Activated CD4-positive, alpha-beta T cell treated with anti-CD3 and anti-CD28 coated beads, Interleukin-10, Interleukin-2, amounts not matched to agents 100 ng/mL and 50 ng/mL, durations not matched to agents 16 hours and 8 hours (primary cell): ENCODE measurements at regions not wholly inside any gene's neighbourhood (a gene's known extent, or its start where the extent isn't known, plus 50 kb on each side); places are given as distances from the start of the nearest gene placed in this dataset.
"Not testable (repeated sequence)": the region's sequence is repeated elsewhere in the genome, so short reads cannot be mapped to it uniquely, and the experiment has no call there.

ENCODE experiments used
- DNase-seq: peaks from one replicate; pipeline ENCODE4 v3.0.0-alpha.2; 2020

DNA sequence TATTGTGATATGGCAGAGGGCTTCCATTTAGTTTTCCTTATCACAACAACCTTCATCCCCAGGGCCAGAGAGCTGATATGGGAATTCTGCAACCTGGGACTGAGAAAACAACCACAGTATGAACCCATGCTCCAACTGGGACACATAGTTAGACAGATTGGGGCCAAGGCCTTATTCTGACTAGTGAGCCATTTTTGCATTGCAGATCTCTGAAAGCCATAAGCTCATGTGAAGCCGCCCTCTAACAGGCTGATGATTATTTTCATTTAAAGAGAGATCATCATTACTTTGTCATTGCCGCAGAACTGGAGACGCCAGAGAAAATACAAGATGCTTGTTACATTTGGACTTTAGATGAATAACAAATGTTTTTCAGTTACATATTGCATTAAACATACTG, 791.7 kb upstream of the POM121L12 start:
- DNase-seq = no peak

DNA sequence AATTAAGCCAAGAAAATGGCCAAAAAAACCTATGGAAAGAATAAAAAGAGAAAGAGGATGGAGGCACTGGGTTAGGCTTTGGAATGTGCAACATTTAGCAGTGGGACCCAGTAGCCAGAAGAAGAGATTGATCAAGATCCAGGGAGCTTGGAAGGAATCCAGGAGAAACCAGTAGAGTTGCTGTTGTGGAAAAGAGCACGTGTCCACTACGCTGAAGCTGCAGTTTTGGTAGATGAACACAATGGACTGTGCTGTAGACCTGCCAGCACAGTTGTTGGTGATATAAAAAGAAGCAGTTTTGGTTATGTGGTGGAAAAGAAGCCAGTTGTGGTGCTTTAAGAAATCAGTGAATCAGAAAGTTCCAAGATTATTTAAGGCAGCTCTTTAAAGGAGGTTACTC, 802.2 kb upstream of the POM121L12 start:
- DNase-seq = no peak

DNA sequence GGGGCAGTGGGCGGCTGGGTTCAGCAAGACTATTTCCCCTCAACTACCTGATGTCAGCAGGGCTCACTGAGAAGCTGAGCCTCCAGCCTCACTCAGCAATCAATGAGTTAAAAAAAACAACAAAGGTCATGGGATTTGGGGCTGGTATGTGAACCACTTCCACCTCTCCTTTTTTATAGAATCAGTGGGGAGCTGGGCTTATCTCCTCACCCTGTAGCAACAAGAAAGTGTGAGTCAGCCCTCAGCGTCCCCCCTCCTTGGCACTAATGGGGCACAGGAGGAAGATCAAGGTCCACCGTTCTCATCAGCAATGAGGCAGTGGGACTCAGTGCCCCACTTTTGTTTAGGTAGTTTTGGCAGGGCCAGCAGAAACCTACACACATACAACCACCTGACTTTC, 823.5 kb upstream of the POM121L12 start:
- no peak for DNase-seq

DNA sequence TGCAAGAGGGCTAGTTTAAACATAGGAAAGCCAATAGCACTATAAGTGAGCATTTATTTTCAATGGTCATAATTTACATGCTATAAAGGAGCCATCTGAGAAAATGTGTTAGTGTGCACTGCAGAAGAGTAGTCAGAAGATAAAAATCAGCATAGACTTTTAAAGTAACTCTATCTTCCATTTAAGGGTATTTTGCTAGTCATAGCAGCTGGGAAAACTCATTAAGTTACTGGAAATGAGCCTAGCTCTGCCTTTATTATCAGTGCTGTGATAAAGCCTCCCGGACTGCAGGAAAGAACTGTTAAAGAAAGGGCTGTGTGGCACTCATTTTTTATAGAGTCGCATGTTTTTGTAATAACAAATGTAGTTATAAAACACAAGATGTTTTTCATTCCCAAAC, 825.8 kb upstream of the POM121L12 start:
- DNase-seq = no peak

DNA sequence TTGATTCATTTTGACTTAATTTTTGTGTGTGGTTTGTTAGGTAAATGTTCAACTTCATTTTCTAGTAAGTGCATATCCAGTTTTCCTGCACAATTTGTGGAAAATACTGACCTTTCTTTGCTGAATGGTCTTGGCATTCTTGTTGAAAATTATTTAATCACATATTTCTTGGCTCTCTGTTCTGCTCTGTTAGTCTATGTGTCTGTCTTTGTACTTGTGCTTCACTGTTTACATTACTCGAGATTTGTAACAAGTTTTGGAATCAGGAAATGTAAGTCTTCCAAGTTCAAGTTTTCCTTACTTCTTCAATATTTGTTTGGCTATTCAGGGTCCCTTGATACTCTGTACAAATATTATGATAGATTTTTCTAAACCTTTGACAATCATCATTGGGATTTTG, 838.2 kb upstream of the POM121L12 start:
- DNase-seq = no peak

DNA sequence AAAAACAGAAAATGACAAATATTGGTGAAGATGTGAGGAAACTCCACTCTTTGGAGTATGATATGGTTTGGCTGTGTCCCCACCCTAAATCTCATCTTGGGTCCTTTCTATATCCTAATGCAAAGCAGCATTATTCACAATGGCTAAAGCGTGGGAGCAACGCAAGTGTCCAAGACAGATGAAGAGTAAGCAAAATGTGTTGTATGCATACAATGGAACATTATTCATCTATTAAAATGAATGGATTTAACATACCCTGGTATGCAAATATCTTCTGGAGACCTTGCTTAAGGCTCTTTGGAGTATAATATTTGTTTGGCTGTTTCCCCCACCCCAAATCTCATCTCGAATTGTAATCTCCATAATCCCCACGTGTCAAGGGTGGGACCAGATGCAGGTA, 839.8 kb upstream of the POM121L12 start:
- DNase-seq = no peak

DNA sequence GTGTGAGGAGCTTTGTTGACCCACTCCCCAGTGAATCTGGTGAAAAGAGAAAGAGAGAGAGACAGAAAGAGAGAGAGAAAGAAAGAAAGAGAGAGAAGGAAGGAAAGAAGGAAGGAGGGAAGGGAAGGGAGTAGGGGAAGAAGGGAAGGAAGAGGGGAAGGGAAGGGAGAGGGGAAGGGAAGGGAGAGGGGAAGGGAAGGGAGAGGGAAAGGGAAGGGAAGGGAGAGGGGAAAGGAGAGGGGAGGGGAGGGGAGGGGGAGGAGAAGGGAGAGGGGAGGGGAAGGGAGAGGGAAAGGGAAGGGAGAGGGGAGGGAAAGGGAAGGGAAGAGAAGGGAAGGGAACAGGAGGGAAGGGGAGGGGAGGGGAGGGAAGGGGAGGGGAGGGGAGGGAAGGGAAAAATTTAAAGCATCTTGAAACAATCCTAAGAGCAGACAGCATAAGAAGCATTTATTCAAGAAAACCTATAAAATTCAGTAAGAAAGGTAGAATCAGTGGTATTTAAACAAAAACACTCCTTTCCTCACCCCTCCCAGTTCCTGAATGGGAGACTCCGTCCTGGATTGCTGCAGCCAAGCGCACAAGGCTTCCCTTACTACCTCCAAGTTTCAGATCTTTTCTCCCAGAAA, 846.2 kb upstream of the POM121L12 start:
- DNase-seq = no peak

DNA sequence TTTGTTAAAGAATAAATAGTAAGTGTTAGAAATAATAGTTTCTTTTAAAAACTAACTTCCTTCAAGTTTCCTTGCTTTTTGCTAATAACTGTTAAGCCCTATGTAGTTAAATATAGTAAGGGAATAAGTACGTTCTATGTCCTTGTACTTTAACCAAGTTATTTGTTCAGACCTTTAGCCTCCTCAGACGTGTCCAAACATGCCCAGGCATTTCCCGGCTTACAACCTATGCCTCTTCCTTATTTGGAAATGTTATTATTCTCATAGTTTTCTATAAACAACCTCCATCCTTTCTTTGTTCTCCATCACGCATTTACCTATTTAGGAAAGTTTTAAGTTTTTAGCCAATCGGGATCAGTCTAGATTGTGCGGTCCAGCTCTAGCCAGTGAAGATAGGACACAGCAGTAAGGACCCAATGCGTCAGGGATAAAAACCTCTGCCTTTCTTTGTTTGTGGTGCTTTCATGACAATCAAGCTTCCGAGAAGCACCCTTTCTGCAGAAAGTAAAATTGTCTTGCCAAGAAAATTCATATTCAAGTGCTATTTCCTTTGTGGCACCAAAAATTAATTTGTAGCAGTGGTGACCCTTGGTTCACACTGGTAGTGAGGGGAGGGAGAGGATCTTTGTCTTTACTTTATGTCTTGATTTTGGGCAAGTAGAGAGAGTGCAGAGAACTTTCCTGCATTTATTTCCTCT, 851.3 kb upstream of the POM121L12 start:
- DNase-seq = no peak

DNA sequence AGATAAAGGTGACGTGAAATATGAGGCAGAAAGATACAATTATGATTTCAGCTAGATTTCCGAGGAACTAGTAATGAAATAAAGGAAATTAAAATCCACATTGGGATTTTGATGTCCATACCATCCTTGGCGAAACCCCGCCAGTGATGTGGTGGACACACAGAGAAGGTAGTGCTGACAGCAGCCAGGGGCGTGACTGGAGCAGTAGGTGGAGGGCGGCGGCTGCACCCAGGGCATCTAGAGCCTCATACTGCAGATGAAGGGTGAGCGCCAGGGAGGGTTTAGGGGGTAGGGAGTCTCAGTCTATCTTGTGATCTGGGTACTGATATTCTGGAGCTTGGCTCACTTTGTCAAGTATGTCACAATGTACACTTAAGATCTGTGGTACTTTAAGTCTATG, 855.5 kb upstream of the POM121L12 start:
- DNase-seq = no peak

DNA sequence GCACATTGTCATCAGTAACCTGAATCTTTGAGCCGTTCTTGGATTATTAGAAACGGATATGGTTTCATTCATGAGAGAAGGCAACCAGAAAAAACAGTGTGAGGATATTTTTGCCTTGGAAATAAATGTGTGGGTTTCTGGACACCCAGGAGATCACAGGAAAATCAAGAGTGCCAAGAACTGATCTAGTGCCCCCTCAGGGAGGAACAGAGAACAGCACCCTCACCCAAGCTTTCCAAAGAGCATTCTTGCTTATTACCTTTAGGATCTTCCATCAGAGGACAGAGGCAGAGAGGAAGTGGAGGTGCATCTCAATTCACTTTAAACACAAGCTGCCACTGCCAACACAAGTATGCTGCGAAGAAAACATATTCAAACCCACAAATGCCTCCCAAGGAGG, 851.5 kb upstream of the COBL start:
- DNase-seq = no peak

DNA sequence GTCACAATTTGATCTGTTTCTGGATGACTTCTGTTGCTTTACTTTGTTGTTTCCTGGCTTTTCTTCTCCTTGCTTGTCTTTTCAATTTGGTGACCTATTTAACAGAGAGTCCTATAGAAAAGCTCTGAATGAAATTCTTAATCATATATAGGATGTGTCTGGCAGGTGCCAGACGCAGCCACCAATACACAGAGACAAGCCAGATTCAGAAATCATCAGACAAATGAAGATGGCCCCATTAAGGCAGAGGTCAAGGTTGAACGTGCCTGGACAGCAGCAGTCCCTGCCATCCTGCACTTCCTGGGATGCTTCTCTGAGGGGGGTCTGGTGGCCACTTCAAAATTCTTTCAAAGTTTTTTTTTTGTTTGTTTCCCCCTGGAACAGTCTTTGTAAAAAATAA, 846.7 kb upstream of the COBL start:
- no peak for DNase-seq

DNA sequence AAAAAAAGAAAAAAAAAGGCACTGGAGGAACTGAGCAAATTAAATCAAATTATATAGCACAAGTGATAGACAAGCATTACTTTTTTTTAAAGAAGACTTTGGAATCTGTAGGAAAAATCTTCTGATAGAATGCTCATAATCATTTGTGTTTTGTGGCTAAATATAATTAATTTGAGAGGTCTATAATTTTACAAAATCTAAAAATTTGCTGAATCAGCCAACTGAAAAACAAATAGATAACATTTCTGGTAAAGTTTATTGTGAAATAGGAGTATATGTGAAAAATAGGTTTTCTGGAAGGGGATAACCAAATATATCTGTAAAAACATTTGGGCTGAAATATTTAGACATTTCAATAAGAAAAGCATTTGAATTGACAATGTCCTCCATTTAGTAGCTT, 844.9 kb upstream of the COBL start:
- DNase-seq = no peak

DNA sequence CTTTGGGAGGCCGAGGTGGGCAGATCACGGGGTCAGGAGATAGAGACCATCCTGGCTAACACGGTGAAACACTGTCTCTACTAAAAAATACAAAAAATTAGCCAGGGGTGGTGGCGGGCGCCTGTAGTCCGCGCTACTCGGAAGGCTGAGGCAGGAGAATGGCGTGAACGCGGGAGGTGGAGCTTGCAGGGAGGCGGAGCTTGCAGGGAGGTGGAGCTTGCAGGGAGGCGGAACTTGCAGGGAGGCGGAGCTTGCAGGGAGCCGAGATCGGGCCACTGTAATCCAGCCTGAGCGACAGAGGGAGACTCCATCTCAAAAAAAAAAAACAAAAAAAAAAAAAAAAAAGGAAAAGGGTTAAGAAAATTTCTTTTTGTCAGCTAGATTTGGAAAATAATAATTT, 842.8 kb upstream of the COBL start:
- not testable (repeated sequence) for DNase-seq

DNA sequence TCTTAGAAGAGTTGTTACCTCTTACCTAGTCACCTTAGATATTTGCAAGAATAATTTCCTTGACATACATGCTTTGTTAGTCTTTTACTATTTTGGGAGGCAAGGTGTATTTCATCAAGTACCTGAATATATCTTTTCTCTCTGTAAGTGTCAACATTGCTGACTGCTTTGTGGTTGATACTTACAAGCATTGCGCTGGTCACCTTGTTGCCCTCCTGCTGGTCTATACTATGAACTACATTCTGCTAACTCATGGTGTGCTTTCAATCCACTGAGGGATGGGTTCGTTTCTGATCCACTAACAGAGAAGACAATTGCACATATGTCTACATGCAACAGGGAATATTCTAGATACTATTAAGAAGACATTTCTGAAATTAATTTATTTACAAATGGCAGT, 837.8 kb upstream of the COBL start:
- DNase-seq = no peak

DNA sequence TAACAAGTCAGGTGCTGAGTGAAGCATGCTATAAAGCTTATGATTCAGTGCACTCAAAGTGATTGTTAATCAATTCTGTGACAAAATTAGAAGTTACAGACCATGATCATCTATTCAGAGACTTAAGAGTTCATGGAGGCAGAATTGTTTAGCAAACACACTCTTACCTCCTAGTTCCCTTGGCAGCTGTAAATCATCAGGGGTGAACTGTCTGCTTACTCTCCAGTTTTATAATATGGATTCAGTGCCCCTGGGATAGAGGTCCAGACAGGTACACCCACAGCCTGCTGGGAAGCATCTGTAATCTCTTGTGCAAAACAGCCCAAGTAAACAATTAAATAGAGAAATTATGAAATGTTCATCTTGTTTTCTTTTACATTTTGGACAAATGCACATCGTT, 835.0 kb upstream of the COBL start:
- DNase-seq = no peak

DNA sequence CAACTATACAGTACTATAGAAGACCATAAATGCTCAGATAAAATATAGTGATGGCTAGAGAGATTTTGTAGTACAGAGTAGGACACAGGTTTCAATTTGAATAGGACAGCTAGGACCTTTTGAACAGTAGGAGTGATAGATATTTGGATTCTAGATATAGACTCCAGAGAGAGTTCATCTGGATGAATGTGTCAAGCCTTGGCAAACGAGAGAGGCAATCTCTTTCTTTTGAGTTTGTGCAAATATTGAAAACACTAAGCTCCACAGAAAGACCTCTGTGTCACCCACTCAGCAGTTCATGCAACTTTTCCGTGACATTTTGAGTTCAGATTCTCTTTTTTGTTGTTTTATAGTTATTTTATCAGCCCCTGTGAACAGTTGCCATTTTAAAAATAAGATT, 834.3 kb upstream of the COBL start:
- no peak for DNase-seq

DNA sequence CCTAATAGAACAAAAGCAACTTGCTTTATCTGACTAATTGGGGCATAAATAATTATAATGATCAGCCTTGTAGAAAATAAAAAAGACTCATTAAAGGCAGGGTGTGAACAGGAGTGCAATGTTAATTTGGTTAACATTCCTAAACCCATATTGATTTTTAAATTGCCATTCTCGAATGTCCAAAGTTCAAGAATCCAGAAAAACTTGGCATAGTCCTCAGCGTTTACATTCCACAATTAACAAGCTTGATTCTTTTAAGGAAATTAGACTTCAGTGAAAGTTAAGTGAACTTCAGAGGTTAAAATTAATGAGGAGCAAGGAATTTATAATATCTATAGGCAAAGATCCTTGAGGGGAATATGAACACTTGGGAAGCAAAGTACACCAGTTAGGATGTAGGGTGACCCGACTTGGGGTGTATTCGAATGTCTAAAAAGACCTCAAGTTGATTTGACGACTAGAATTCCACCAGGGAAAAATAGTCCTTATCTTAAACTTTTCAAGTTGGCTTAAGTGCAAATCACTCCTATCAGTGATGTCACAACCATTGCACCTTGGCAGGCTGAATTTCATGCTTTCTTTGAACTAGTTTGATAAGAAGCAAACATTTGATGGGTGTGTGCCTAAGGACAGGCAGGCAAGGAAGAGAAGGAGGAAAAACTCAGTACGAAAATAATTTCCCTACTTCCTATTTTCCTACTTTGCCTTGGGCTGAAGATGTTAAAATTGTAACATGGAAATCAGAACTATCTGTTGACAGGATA, 830.4 kb upstream of the COBL start:
- DNase-seq = no peak

DNA sequence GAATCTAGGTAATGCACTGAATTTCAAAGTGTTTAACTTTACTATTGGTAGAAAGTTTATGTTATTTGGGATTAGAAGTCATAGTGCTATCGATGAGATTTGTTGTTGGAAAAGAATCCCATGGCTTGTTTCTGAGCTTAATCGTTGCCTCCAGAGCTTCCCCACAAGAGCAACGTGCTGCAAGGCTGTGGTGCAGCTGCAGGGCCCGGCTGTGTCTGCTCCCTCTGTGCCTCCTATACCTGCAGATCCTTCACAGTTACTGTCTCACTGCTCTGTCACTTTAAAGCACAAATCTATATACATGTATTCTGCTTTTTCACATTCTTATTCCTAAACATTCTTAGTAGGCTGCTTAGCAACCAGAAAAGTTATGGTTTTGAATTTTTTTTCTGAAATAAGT, 826.6 kb upstream of the COBL start:
- no peak for DNase-seq

DNA sequence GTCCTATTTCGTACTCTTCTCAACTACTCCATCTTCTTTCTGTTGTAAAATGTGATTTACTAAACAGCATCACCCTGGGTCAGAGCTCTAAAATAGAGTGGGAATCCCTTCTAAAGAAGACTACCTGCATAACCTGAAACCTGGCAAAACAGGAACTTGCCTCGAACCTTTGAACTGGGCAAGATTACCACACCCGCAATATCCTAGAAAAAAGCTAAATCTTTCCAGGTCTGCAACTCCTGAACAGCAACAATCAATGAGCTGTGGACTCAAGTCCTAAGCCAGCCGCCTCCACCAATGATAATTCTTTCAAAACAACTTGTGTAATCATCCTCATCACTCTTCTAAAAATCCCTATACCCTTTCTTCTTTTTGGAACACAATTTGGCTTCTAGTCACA, 824.2 kb upstream of the COBL start:
- no peak for DNase-seq

DNA sequence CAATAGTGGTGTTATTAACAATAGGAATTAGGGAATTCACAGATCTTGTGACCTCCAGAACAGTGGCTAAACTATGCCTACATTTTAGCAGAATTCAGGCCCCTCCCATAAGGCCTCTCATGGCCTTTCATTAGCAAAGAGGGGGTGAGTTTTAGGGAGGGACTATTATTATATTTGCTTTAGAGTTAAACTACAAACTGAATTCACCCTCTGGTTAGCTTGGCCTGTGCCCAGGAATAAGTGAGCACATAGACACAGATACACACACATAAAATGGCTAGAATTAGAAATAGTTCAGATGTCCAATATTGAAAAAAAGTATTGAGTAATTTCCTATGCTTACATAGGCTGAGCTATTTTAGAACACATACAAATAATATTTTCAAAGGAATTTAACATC, 818.8 kb upstream of the COBL start:
- no peak for DNase-seq

DNA sequence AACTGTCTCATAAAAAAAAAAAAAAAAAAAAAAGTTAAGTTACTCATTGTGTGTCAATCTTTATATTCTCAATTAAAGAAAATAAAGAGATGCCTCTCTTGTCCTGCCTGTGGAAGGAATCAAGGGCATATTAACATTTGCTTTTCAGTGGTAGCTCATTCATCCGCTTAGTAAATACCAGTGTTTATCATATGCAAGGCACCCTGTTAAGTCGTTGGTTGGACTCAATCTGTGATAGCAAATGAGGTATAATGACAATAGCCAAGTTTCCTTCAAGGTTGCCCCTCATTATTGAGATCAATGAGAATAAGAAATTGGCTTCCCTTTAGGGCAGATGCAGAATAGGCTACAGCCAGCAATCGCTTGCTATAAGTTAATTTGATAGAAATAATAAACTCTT, 812.7 kb upstream of the COBL start:
- DNase-seq = no peak

DNA sequence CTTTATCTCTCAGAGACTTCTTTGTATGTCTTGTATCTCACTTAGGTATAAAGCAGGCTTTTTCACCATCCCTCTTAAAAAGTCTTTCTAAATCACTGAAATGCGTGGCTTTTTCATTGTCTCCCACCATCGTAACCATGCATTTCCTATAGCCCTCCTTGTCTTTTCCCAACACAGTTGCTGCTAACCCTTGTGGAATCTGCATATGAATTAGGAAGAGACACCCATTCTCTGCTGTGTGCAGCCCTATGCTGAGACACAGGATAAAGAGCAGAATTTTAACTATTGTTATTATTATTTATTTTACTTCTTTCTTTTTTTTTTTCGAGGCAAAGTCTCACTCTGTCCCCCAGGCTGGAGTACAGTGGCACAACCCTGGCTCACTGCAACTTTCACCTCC, 804.3 kb upstream of the COBL start:
- DNase-seq = no peak

DNA sequence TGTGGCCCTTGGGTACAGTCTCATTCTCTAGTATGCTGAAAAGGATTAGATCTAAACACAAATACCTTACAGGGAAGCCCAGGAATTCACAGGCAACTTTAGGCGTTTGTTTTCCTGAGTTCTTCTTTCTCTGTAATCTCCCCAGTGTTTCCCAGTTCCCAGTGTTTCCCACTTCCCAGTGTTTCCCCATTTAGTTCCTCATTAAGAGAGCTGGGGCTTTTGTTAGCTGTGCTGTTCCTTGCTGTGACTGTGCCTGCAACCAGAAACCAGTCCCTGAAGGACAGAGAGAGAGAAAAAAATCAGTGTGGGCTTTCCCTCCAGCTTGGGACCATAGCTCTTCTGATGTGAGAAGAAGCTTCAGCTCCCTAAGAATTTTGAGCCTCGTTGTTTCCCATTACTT, 802.9 kb upstream of the COBL start:
- no peak for DNase-seq

DNA sequence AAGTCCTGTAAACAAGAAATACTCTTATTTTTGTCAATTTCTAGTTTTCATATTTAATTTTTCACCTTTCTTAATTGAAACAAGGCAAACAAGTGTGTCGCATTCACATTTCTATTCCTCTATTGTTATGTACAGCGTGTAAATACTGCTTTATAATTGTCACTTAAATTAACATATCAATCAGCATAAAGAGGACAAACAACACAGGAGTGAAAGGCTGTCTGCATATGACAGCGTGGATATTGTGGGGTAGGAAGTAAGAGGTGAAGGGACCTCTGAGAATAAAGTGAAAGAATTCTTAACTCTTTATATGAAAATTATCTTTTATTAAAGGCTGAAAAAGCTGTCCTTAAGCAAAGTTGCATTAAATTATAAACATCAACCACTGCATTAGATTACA, 797.9 kb upstream of the COBL start:
- DNase-seq = no peak

DNA sequence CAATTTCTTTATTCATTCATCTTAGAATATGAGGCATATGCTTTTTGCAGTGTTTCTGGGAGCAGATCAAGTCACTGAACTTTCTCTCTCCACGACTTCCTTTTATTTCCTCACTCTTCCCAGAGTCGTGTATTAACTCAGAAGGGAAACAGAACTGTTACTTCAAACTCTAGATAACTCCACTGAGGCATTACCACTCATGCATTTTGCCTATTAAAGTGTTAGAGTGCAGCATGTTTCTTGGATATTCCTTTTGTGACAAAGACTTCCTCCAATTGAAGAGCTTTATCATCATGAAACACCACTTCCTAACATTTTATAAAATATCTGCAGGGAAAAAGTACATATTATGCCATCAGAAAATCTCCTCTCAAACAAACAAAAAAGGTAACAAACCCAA, 797.4 kb upstream of the COBL start:
- no peak for DNase-seq
